WTC11 (cell line): ENCODE measurements at regions not wholly inside any gene's neighbourhood (a gene's known extent, or its start where the extent isn't known, plus 50 kb on each side); places are given as distances from the start of the nearest gene placed in this dataset.

Experiments used
- ATAC-seq: fragments of 200-7000 bp; cut with Tn5 transposase; 2 replicates; pipeline ENCODE4 v1.10.0; 2021; ENCODE audit warnings: mild to moderate bottlenecking, moderate library complexity
- CTCF ChIA-PET: fragments of 300-600 bp; sonication (Branson Sonifier 250); formaldehyde crosslinking; loops from one replicate; lab custom pipeline; 2021; ENCODE audit warnings: antibody characterized with exemption; lab: Charles Lee
- POLR2A ChIA-PET: fragments of 350-600 bp; sonication (Branson Sonifier 250); formaldehyde crosslinking; loops from one replicate; lab custom pipeline; 2021; ENCODE audit warnings: antibody characterized with exemption; lab: Charles Lee
- DNase-seq: peaks from one replicate; pipeline ENCODE4 v3.0.0; 2021; ENCODE audit warnings: low spot score
- H3K27ac Mint-ChIP-seq: 2 replicates; pipeline ENCODE4 v1.8.0; 2021; ENCODE audit warnings: mixed read lengths
- H3K27me3 Mint-ChIP-seq: 2 replicates; pipeline ENCODE4 v1.8.0; 2021; ENCODE audit warnings: low read depth, mild to moderate bottlenecking, moderate library complexity, mixed read lengths
- H3K36me3 Mint-ChIP-seq: 2 replicates; pipeline ENCODE4 v1.8.0; 2021; ENCODE audit warnings: mixed read lengths
- H3K4me1 Mint-ChIP-seq: 2 replicates; pipeline ENCODE4 v1.8.0; 2022; ENCODE audit warnings: mixed read lengths
- H3K4me3 Mint-ChIP-seq: 2 replicates; pipeline ENCODE4 v1.8.0; 2021; ENCODE audit warnings: mild to moderate bottlenecking, moderate library complexity, mixed read lengths
- H3K9me3 Mint-ChIP-seq: 2 replicates; pipeline ENCODE4 v1.8.0; 2021; ENCODE audit warnings: mixed read lengths
- FOXJ3 ChIP-seq: sonication (generic); formaldehyde crosslinking; IDR thresholded peaks from 2 replicates; pipeline ENCODE4 v1.9.0; 2021; ENCODE audit warnings: missing genetic modification reagents, mild to moderate bottlenecking, borderline replicate concordance
- FOXP1 ChIP-seq: sonication (generic); formaldehyde crosslinking; IDR thresholded peaks from 2 replicates; pipeline ENCODE4 v1.8.0; 2022; ENCODE audit warnings: missing genetic modification reagents, mild to moderate bottlenecking, moderate library complexity, borderline replicate concordance
- GABPB1 ChIP-seq: sonication (generic); formaldehyde crosslinking; IDR thresholded peaks from 2 replicates; pipeline ENCODE4 v1.8.1; 2023; ENCODE audit warnings: mild to moderate bottlenecking, missing genetic modification reagents
- GRHL2 ChIP-seq: fragments of 250-450 bp; sonication (Bioruptor Pico); IDR thresholded peaks from 2 replicates; pipeline ENCODE4 v1.8.0; 2022; ENCODE audit warnings: mild to moderate bottlenecking, moderate library complexity; ENCODE audit not compliant: insufficient replicate concordance, severe bottlenecking
- JAZF1 ChIP-seq: fragments of 250-450 bp; sonication (Bioruptor Pico); IDR thresholded peaks from 2 replicates; pipeline ENCODE4 v1.9.0; 2021; ENCODE audit warnings: moderate library complexity, mild to moderate bottlenecking, inconsistent platforms
- NFE2L1 ChIP-seq: sonication (generic); formaldehyde crosslinking; IDR thresholded peaks from 2 replicates; pipeline ENCODE4 v1.8.1; 2023; ENCODE audit warnings: missing genetic modification reagents
- TEAD1 ChIP-seq: sonication (generic); formaldehyde crosslinking; IDR thresholded peaks from 2 replicates; pipeline ENCODE4 v1.8.0; 2022; ENCODE audit warnings: mild to moderate bottlenecking, missing genetic modification reagents
- ZBTB21 ChIP-seq: sonication (generic); formaldehyde crosslinking; IDR thresholded peaks from 2 replicates; pipeline ENCODE4 v1.8.1; 2023; ENCODE audit warnings: mild to moderate bottlenecking, missing genetic modification reagents, borderline replicate concordance
- ZNF317 ChIP-seq: sonication (generic); formaldehyde crosslinking; IDR thresholded peaks from 2 replicates; pipeline ENCODE4 v1.8.1; 2023; ENCODE audit warnings: low read depth, mild to moderate bottlenecking, moderate library complexity, missing genetic modification reagents, borderline replicate concordance
- ZNF416 ChIP-seq: fragments of 250-450 bp; sonication (Bioruptor Pico); IDR thresholded peaks from 2 replicates; pipeline ENCODE4 v1.9.0; 2021; ENCODE audit warnings: mild to moderate bottlenecking, inconsistent platforms
- TF ChIP-seq, protein P1 (sequence below): sonication (generic); formaldehyde crosslinking; IDR thresholded peaks from 2 replicates; pipeline ENCODE4 v1.8.0; 2023; ENCODE audit warnings: missing genetic modification reagents
- TF ChIP-seq, protein P2 (sequence below): sonication (generic); formaldehyde crosslinking; IDR thresholded peaks from 2 replicates; pipeline ENCODE4 v1.8.1; 2023; ENCODE audit warnings: mild to moderate bottlenecking, missing genetic modification reagents, borderline replicate concordance
- TF ChIP-seq, protein P3 (sequence below): fragments of 250-450 bp; sonication (Bioruptor Pico); IDR thresholded peaks from 2 replicates; pipeline ENCODE4 v1.8.0; 2021; ENCODE audit warnings: mild to moderate bottlenecking
- TF ChIP-seq, protein P4 (sequence below): sonication (generic); formaldehyde crosslinking; IDR thresholded peaks from 2 replicates; pipeline ENCODE4 v1.8.1; 2023; ENCODE audit warnings: mild to moderate bottlenecking, missing genetic modification reagents
- TF ChIP-seq, protein P5 (sequence below): sonication (generic); formaldehyde crosslinking; IDR thresholded peaks from 2 replicates; pipeline ENCODE4 v1.8.1; 2022; ENCODE audit warnings: missing genetic modification reagents, borderline replicate concordance

DNA sequence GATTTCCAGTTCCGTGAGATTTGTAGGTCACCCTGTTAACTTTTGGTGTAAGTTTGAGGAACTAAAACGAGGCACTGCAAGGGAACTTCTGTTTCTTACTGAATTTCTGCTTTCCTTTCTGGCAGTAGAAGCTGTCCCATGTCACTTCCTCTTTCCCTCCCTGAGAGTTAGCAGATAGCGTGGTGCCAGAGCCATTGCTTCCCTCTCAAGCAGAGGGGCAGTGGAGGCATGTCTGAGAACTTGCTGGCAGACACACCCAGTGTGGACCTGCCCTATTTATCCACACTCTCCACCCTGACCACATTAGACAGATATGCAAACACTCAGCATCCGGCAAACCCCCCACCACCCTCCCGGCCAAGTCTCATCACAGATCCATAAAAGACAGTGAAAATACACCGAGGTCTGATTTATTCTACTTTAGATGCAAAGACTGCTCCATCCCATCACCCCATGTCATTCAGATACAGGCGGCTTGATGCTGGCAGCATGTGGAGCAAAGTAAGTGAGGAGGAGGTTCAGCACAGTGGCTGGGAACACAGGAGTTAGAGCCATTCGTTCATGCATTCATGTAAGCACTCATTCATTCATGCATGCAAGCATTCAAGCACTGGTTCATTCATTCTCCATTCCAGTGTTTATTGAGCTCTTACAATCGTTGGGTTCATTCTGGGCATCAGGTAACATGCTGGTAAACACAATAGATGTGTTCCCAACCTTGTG lies 324.7 kb downstream of the SHQ1 start:
- no peaks in the 10 kb centered on the region for H3K27me3 Mint-ChIP-seq

More for the DNA sequence above, 324.7 kb downstream of the SHQ1 start:
- TF ChIP-seq ZBTB21 (CRISPR knock-in tag) (no peak), ZNF317 (no peak), NFE2L1 (no peak), GRHL2 (CRISPR knock-in tag) (no peak), GABPB1 (CRISPR knock-in tag) (no peak), ZNF416 (CRISPR knock-in tag) (no peak), JAZF1 (CRISPR knock-in tag) (no peak), FOXP1 (no peak), FOXJ3 (CRISPR knock-in tag) (no peak), TEAD1 (CRISPR knock-in tag) (no peak)
- TF ChIP-seq, protein P1, sequence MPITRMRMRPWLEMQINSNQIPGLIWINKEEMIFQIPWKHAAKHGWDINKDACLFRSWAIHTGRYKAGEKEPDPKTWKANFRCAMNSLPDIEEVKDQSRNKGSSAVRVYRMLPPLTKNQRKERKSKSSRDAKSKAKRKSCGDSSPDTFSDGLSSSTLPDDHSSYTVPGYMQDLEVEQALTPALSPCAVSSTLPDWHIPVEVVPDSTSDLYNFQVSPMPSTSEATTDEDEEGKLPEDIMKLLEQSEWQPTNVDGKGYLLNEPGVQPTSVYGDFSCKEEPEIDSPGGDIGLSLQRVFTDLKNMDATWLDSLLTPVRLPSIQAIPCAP (CRISPR knock-in tag) = no peak
- TF ChIP-seq, protein P2, sequence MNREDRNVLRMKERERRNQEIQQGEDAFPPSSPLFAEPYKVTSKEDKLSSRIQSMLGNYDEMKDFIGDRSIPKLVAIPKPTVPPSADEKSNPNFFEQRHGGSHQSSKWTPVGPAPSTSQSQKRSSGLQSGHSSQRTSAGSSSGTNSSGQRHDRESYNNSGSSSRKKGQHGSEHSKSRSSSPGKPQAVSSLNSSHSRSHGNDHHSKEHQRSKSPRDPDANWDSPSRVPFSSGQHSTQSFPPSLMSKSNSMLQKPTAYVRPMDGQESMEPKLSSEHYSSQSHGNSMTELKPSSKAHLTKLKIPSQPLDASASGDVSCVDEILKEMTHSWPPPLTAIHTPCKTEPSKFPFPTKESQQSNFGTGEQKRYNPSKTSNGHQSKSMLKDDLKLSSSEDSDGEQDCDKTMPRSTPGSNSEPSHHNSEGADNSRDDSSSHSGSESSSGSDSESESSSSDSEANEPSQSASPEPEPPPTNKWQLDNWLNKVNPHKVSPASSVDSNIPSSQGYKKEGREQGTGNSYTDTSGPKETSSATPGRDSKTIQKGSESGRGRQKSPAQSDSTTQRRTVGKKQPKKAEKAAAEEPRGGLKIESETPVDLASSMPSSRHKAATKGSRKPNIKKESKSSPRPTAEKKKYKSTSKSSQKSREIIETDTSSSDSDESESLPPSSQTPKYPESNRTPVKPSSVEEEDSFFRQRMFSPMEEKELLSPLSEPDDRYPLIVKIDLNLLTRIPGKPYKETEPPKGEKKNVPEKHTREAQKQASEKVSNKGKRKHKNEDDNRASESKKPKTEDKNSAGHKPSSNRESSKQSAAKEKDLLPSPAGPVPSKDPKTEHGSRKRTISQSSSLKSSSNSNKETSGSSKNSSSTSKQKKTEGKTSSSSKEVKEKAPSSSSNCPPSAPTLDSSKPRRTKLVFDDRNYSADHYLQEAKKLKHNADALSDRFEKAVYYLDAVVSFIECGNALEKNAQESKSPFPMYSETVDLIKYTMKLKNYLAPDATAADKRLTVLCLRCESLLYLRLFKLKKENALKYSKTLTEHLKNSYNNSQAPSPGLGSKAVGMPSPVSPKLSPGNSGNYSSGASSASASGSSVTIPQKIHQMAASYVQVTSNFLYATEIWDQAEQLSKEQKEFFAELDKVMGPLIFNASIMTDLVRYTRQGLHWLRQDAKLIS = no peak
- TF ChIP-seq, protein P3, sequence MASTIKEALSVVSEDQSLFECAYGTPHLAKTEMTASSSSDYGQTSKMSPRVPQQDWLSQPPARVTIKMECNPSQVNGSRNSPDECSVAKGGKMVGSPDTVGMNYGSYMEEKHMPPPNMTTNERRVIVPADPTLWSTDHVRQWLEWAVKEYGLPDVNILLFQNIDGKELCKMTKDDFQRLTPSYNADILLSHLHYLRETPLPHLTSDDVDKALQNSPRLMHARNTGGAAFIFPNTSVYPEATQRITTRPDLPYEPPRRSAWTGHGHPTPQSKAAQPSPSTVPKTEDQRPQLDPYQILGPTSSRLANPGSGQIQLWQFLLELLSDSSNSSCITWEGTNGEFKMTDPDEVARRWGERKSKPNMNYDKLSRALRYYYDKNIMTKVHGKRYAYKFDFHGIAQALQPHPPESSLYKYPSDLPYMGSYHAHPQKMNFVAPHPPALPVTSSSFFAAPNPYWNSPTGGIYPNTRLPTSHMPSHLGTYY = no peak
- TF ChIP-seq, protein P4, sequence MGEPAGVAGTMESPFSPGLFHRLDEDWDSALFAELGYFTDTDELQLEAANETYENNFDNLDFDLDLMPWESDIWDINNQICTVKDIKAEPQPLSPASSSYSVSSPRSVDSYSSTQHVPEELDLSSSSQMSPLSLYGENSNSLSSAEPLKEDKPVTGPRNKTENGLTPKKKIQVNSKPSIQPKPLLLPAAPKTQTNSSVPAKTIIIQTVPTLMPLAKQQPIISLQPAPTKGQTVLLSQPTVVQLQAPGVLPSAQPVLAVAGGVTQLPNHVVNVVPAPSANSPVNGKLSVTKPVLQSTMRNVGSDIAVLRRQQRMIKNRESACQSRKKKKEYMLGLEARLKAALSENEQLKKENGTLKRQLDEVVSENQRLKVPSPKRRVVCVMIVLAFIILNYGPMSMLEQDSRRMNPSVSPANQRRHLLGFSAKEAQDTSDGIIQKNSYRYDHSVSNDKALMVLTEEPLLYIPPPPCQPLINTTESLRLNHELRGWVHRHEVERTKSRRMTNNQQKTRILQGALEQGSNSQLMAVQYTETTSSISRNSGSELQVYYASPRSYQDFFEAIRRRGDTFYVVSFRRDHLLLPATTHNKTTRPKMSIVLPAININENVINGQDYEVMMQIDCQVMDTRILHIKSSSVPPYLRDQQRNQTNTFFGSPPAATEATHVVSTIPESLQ (CRISPR knock-in tag) = no peak
- TF ChIP-seq, protein P5, sequence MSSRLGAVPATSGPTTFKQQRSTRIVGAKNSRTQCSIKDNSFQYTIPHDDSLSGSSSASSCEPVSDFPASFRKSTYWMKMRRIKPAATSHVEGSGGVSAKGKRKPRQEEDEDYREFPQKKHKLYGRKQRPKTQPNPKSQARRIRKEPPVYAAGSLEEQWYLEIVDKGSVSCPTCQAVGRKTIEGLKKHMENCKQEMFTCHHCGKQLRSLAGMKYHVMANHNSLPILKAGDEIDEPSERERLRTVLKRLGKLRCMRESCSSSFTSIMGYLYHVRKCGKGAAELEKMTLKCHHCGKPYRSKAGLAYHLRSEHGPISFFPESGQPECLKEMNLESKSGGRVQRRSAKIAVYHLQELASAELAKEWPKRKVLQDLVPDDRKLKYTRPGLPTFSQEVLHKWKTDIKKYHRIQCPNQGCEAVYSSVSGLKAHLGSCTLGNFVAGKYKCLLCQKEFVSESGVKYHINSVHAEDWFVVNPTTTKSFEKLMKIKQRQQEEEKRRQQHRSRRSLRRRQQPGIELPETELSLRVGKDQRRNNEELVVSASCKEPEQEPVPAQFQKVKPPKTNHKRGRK (CRISPR knock-in tag) = no peak
- DNase-seq = no peak
- no peak overlapping the region for H3K4me3 Mint-ChIP-seq
- H3K27ac Mint-ChIP-seq = no peak overlapping the region
- ATAC-seq = no peak; the same call in 1 of the 2 replicates
- H3K4me1 Mint-ChIP-seq = peaks cover 16% of the 10 kb centered on the region
- H3K36me3 Mint-ChIP-seq = no peaks in the 10 kb centered on the region
- H3K9me3 Mint-ChIP-seq = no peaks in the 10 kb centered on the region
- ChIA-PET POLR2A (no interaction called here), CTCF (interaction anchor here (0.6 kb wide), 1 partner anchor 19 kb away, joined by 3 read pairs; no protein-coding TSS in a partner anchor)
